H1 (cell line): ENCODE measurements at regions not wholly inside any gene's neighbourhood (a gene's known extent, or its start where the extent isn't known, plus 50 kb on each side); places are given as distances from the start of the nearest gene placed in this dataset.

Experiments used
- CTCF ChIA-PET: fragments of 300-600 bp; sonication (Branson Sonifier 250); formaldehyde crosslinking; loops from one replicate; lab custom pipeline; 2021; ENCODE audit not compliant: partially characterized antibody; lab: Charles Lee
- POLR2A ChIA-PET: fragments of 300-600 bp; sonication (Branson Sonifier 250); formaldehyde crosslinking; loops from one replicate; lab custom pipeline; 2021; ENCODE audit warnings: inconsistent platforms; ENCODE audit not compliant: partially characterized antibody; lab: Charles Lee
- DNase-seq, 2 experiments: peaks; one replicate each; pipeline versions ENCODE4 v3.0.0 to v3.0.0-alpha.2; 2010 to 2022; ENCODE audit warnings: low spot score in 2 of 2, low read depth in 1 of 2, mixed read lengths in 1 of 2
- FAIRE-seq: peaks from 2 replicates; lab custom pipeline; 2011; peaks lifted over from hg19 to GRCh38; lab: Jason Lieb, UNC
- H2AFZ ChIP-seq: 2 replicates; pipeline ENCODE4 v1.8.1; 2012; ENCODE audit warnings: low read length, inconsistent platforms
- H2AK5ac ChIP-seq: 2 replicates; pipeline ENCODE4 v1.6.1; 2013; ENCODE audit warnings: low read depth, low read length
- H2BK120ac ChIP-seq: replicated peaks from 2 replicates; pipeline ENCODE3; 2013; ENCODE audit warnings: low read depth, low read length, inconsistent platforms
- H2BK12ac ChIP-seq: 2 replicates; pipeline ENCODE4 v1.6.1; 2013; ENCODE audit warnings: low read depth, low read length
- H2BK15ac ChIP-seq: 2 replicates; pipeline ENCODE4 v1.6.1; 2013; ENCODE audit warnings: low read length
- H2BK20ac ChIP-seq: 2 replicates; pipeline ENCODE4 v1.6.1; 2013; ENCODE audit warnings: low read length
- H2BK5ac ChIP-seq: 2 replicates; pipeline ENCODE4 v1.6.1; 2013; ENCODE audit warnings: low read depth, low read length
- H3K14ac ChIP-seq: 2 replicates; pipeline ENCODE4 v1.6.1; 2013; ENCODE audit warnings: inconsistent platforms; ENCODE audit not compliant: insufficient read length
- H3K18ac ChIP-seq: 2 replicates; pipeline ENCODE4 v1.6.1; 2013; ENCODE audit warnings: low read length; ENCODE audit errors: extremely low read depth
- H3K23ac ChIP-seq: 2 replicates; pipeline ENCODE4 v1.6.1; 2013; ENCODE audit warnings: inconsistent platforms; ENCODE audit not compliant: insufficient read length
- H3K23me2 ChIP-seq: 2 replicates; pipeline ENCODE4 v1.6.1; 2013; ENCODE audit warnings: low read depth, low read length
- H3K27ac ChIP-seq: 2 replicates; pipeline ENCODE4 v1.6.1; 2011; ENCODE audit warnings: low read depth, low read length, inconsistent platforms
- H3K27me3 ChIP-seq, 4 experiments: replicated peaks in 1 of 4; 1 replicate in 1 of 4; 2 replicates in 3 of 4; pipeline versions ENCODE4 v1.6.1 to v1.8.1; 2011 to 2013; ENCODE audit warnings: low read length in 3 of 4, mild to moderate bottlenecking in 3 of 4, inconsistent platforms in 2 of 4, mixed read lengths in 2 of 4, moderate library complexity in 1 of 4; ENCODE audit not compliant: control insufficient read depth in 3 of 4, insufficient read depth in 3 of 4; ENCODE audit errors: extremely low read depth in 1 of 4
- H3K36me3 ChIP-seq, 4 experiments: 2 replicates each; pipeline versions ENCODE4 v1.6.1 to v1.8.1; 2011 to 2013; ENCODE audit warnings: mild to moderate bottlenecking in 4 of 4, low read length in 3 of 4, moderate library complexity in 2 of 4, control low read depth in 1 of 4, inconsistent platforms in 1 of 4; ENCODE audit not compliant: insufficient read depth in 4 of 4, control insufficient read depth in 2 of 4
- H3K4ac ChIP-seq: replicated peaks from 2 replicates; pipeline ENCODE3; 2013; ENCODE audit warnings: low read length, low read depth, mixed read lengths, inconsistent platforms; ENCODE audit not compliant: insufficient read length
- H3K4me1 ChIP-seq, 4 experiments: replicated peaks in 1 of 4; 1 replicate in 1 of 4; 2 replicates in 3 of 4; pipeline versions ENCODE4 v1.6.1 to v1.8.1; 2011 to 2013; ENCODE audit warnings: low read length in 3 of 4, inconsistent platforms in 2 of 4, mixed read lengths in 1 of 4; ENCODE audit not compliant: insufficient read depth in 4 of 4, control insufficient read depth in 3 of 4
- H3K4me2 ChIP-seq, 2 experiments: 2 replicates each; pipeline versions ENCODE4 v1.6.1 to v1.8.1; 2011 to 2013; ENCODE audit warnings: low read depth in 2 of 2, low read length in 2 of 2, control low read depth in 1 of 2, inconsistent platforms in 1 of 2, mild to moderate bottlenecking in 1 of 2; ENCODE audit not compliant: insufficient read depth in 1 of 2
- H3K4me3 ChIP-seq, 4 experiments: fragments of 200-600, 300-600 bp in 1 of 4; sonication (generic), shearing (Covaris generic), sonication (Bioruptor Twin) in 1 of 4; 2 replicates each; pipeline versions ENCODE4 v1.5.1 to v1.8.1; 2011 to 2016; ENCODE audit warnings: low read length in 4 of 4, low read depth in 3 of 4, control low read depth in 2 of 4, inconsistent platforms in 2 of 4, mild to moderate bottlenecking in 2 of 4, mixed read lengths in 1 of 4, moderate library complexity in 1 of 4; ENCODE audit not compliant: insufficient read depth in 2 of 4; ENCODE audit errors: extremely low read depth in 1 of 4
- H3K56ac ChIP-seq: replicated peaks from 2 replicates; pipeline ENCODE3; 2013; ENCODE audit warnings: low read depth, mild to moderate bottlenecking, mixed read lengths, low read length, inconsistent platforms; ENCODE audit not compliant: insufficient read length
- H3K79me1 ChIP-seq: 2 replicates; pipeline ENCODE4 v1.6.1; 2013; ENCODE audit warnings: low read depth, low read length, control low read depth
- H3K79me2 ChIP-seq, 2 experiments: 2 replicates each; pipeline versions ENCODE4 v1.6.1 to v1.8.1; 2012 to 2013; ENCODE audit warnings: low read length in 2 of 2, mild to moderate bottlenecking in 2 of 2, inconsistent platforms in 1 of 2; ENCODE audit not compliant: insufficient read depth in 2 of 2, control insufficient read depth in 1 of 2
- H3K9ac ChIP-seq, 4 experiments: replicated peaks in 1 of 4; 1 replicate in 1 of 4; 2 replicates in 3 of 4; pipeline versions ENCODE4 v1.6.1 to v1.8.1; 2011 to 2013; ENCODE audit warnings: low read depth in 3 of 4, low read length in 3 of 4, control low read depth in 2 of 4, mild to moderate bottlenecking in 2 of 4, moderate library complexity in 2 of 4, inconsistent platforms in 1 of 4; ENCODE audit errors: extremely low read depth in 1 of 4
- H3K9me3 ChIP-seq, 2 experiments: 2 replicates each; pipeline versions ENCODE4 v1.6.1 to v1.8.1; 2012 to 2013; ENCODE audit warnings: mild to moderate bottlenecking in 2 of 2, moderate library complexity in 2 of 2, control low read depth in 1 of 2, inconsistent platforms in 1 of 2, low read depth in 1 of 2, low read length in 1 of 2, mixed read lengths in 1 of 2; ENCODE audit not compliant: insufficient read depth in 2 of 2
- H4K20me1 ChIP-seq, 2 experiments: replicated peaks in 1 of 2; 2 replicates each; pipeline versions ENCODE3 to v1.8.1; 2011 to 2013; ENCODE audit warnings: inconsistent platforms in 2 of 2, low read length in 2 of 2, mild to moderate bottlenecking in 1 of 2; ENCODE audit not compliant: insufficient read depth in 2 of 2, control insufficient read depth in 1 of 2
- H4K5ac ChIP-seq: 2 replicates; pipeline ENCODE4 v1.6.1; 2013; ENCODE audit warnings: low read length, low read depth, mixed read lengths, inconsistent platforms; ENCODE audit not compliant: insufficient read length
- H4K8ac ChIP-seq: 2 replicates; pipeline ENCODE4 v1.8.0; 2013; ENCODE audit warnings: mild to moderate bottlenecking, moderate library complexity, low read length, inconsistent platforms; ENCODE audit not compliant: insufficient read depth; ENCODE audit errors: extremely low read depth
- H4K91ac ChIP-seq: replicated peaks from 2 replicates; pipeline ENCODE3; 2013; ENCODE audit warnings: low read length, mixed read lengths, inconsistent platforms; ENCODE audit not compliant: insufficient read length
- CBX5 ChIP-seq: fragments of 300-800, 300-1000 bp; sonication (generic); IDR thresholded peaks from 2 replicates; pipeline ENCODE4 v1.7.1; 2016; ENCODE audit warnings: antibody characterized with exemption, low read length, low read depth
- E2F6 ChIP-seq: IDR thresholded peaks from 2 replicates; pipeline ENCODE4 v1.6.1; 2012; ENCODE audit warnings: inconsistent platforms
- EGR1 ChIP-seq: IDR thresholded peaks from 2 replicates; pipeline ENCODE4 v1.6.1; 2011; ENCODE audit warnings: low read depth, low read length, borderline replicate concordance
- FOSL1 ChIP-seq: IDR thresholded peaks from 2 replicates; pipeline ENCODE4 v1.6.1; 2011; ENCODE audit warnings: mild to moderate bottlenecking, low read depth, low read length, moderate library complexity; ENCODE audit not compliant: insufficient read depth
- GABPA ChIP-seq: IDR thresholded peaks from 2 replicates; pipeline ENCODE4 v1.6.1; 2011; ENCODE audit warnings: mild to moderate bottlenecking, low read length, moderate library complexity, borderline replicate concordance; ENCODE audit not compliant: insufficient read depth
- JUND ChIP-seq: IDR thresholded peaks from 2 replicates; pipeline ENCODE4 v1.6.1; 2011; ENCODE audit warnings: mild to moderate bottlenecking, improper control_type of control experiment, low read length
- MAFK ChIP-seq: IDR thresholded peaks from 2 replicates; pipeline ENCODE4 v1.6.1; 2012; ENCODE audit warnings: low read depth, mild to moderate bottlenecking, improper control_type of control experiment, low read length
- PHF8 ChIP-seq: fragments of 200-600 bp; sonication (generic); conservative IDR thresholded peaks from 2 replicates; pipeline ENCODE4 v1.7.1; 2012; ENCODE audit warnings: low read depth, mild to moderate bottlenecking, inconsistent platforms, low read length, moderate library complexity
- POLR2A ChIP-seq, 2 experiments: IDR thresholded peaks; 1 replicate in 1 of 2; 2 replicates in 1 of 2; pipeline ENCODE4 v1.6.1; 2011; ENCODE audit warnings: low read depth in 2 of 2, low read length in 2 of 2, mild to moderate bottlenecking in 2 of 2; ENCODE audit errors: control extremely low read depth in 1 of 2
- RBBP5 ChIP-seq: IDR thresholded peaks from 2 replicates; pipeline ENCODE4 v1.7.1; 2012; ENCODE audit warnings: low read depth, mild to moderate bottlenecking, inconsistent platforms, low read length, moderate library complexity, borderline replicate concordance
- RNF2 ChIP-seq: fragments of 200-900, 300-1000 bp; sonication (generic); IDR thresholded peaks from 2 replicates; pipeline ENCODE4 v1.7.1; 2016; ENCODE audit warnings: borderline replicate concordance, low read depth, mild to moderate bottlenecking, antibody characterized with exemption, low read length; ENCODE audit not compliant: poor library complexity, severe bottlenecking; ENCODE audit errors: missing control alignments
- SP1 ChIP-seq: IDR thresholded peaks from 2 replicates; pipeline ENCODE4 v1.6.1; 2011; ENCODE audit warnings: low read depth, low read length
- SP4 ChIP-seq: IDR thresholded peaks from 2 replicates; pipeline ENCODE4 v1.6.1; 2012; ENCODE audit warnings: low read length, inconsistent platforms
- SRF ChIP-seq: IDR thresholded peaks from 2 replicates; pipeline ENCODE4 v1.6.1; 2011; ENCODE audit warnings: mild to moderate bottlenecking, low read depth, low read length, moderate library complexity
- WGBS, 2 experiments: shearing (Covaris generic) in 1 of 2; methylation state at CpG; one replicate each; pipeline versions ENCODE4 v1.1.6 to v1.1.7; 2013 to 2015; ENCODE audit warnings: low lambda C conversion rate in 2 of 2, mixed read lengths in 2 of 2, inconsistent platforms in 1 of 2, low coverage in 1 of 2, missing lambda C conversion rate in 1 of 2; ENCODE audit not compliant: insufficient replicate concordance in 2 of 2, insufficient coverage in 1 of 2, insufficient read length in 1 of 2; ENCODE audit errors: extremely low coverage in 1 of 2, missing lambda C conversion rate in 1 of 2; 5-methylcytosine and 5-hydroxymethylcytosine counted together

GRCh38 chr1:189868021-189868420 lies 609.6 kb downstream of the BRINP3 start:
- H2BK20ac ChIP-seq: no peak overlapping the region
- no peak overlapping the region for H3K23ac ChIP-seq
- no peak overlapping the region for H4K8ac ChIP-seq
- DNase-seq (no peak), FAIRE-seq (no peak)
- no peak overlapping the region for H3K9ac ChIP-seq
- no peak overlapping the region for H3K4me3 ChIP-seq
- no peak overlapping the region for H3K56ac ChIP-seq
- no peaks in the 10 kb centered on the region for H3K27me3 ChIP-seq
- H2BK12ac ChIP-seq: no peak overlapping the region
- H3K27ac ChIP-seq: no peak overlapping the region
- CTCF ChIA-PET: interaction anchor here (1.0 to 2.4 kb wide), 2 partner anchors 9 to 16 kb away, joined by 3 to 10 read pairs; no protein-coding TSS in a partner anchor
- no peaks in the 10 kb centered on the region for H3K4me1 ChIP-seq
- no peaks in the 10 kb centered on the region for H3K23me2 ChIP-seq
- POLR2A ChIA-PET: no interaction called here
- H2AFZ ChIP-seq: peak overlapping the region; percentile 79; the same call in 1 of the 2 replicates
- no peak overlapping the region for H2BK15ac ChIP-seq
- no peaks in the 10 kb centered on the region for H3K79me1 ChIP-seq
- no peak overlapping the region for H4K5ac ChIP-seq
- no peak overlapping the region for H4K91ac ChIP-seq
- H3K4ac ChIP-seq: no peak overlapping the region
- no peaks in the 10 kb centered on the region for H4K20me1 ChIP-seq
- H3K36me3 ChIP-seq: no peaks in the 10 kb centered on the region
- no peak overlapping the region for H2BK120ac ChIP-seq
- no peak overlapping the region for H2BK5ac ChIP-seq
- no peaks in the 10 kb centered on the region for H3K9me3 ChIP-seq
- WGBS, 2 experiments: 81% methylated on average over 4 of the region's 4 CpGs; no CpG with 5 or more reads in 1 of the 2 experiments
- H3K18ac ChIP-seq: no peak overlapping the region
- H3K4me2 ChIP-seq: no peak overlapping the region
- H2AK5ac ChIP-seq: no peak overlapping the region
- H3K14ac ChIP-seq: no peak overlapping the region
- H3K79me2 ChIP-seq: no peaks in the 10 kb centered on the region
- no peak for TF ChIP-seq RBBP5
- no peak for TF ChIP-seq POLR2A (IDR thresholded peaks at IDR 0.05; ENCODE audit: control extremely low read depth in 1 of 2, low read depth in 2 of 2, low read length in 2 of 2)
- TF ChIP-seq GABPA: no peak
- no peak for TF ChIP-seq SP4
- TF ChIP-seq CBX5: no peak
- TF ChIP-seq JUND: no peak
- no peak for TF ChIP-seq EGR1
- no peak for TF ChIP-seq PHF8
- no peak for TF ChIP-seq MAFK
- no peak for TF ChIP-seq SP1
- no peak for TF ChIP-seq FOSL1
- TF ChIP-seq E2F6: no peak
- no peak for TF ChIP-seq SRF
- no peak for TF ChIP-seq RNF2
